Suprapubic skin (tissue), 4 donors: ENCODE measurements at regions not wholly inside any gene's neighbourhood (a gene's known extent, or its start where the extent isn't known, plus 50 kb on each side); places are given as distances from the start of the nearest gene placed in this dataset.

Source experiments
- DNase-seq, 2 donors: peaks; one replicate each; pipeline ENCODE4 v3.0.0-alpha.2; 2019; ENCODE audit warnings: low spot score in 2 of 2
- H3K27ac ChIP-seq: fragments of 200-600 bp; sonication (generic); one replicate; pipeline ENCODE4 v1.5.1; 2019
- H3K27me3 ChIP-seq: fragments of 200-600 bp; sonication (generic); one replicate; pipeline ENCODE4 v1.5.1; 2019
- H3K36me3 ChIP-seq: fragments of 200-600 bp; sonication (generic); one replicate; pipeline ENCODE4 v1.5.1; 2019
- H3K4me1 ChIP-seq: fragments of 200-600 bp; sonication (generic); one replicate; pipeline ENCODE4 v1.5.1; 2019
- H3K4me3 ChIP-seq: fragments of 200-600 bp; sonication (generic); one replicate; pipeline ENCODE4 v1.5.1; 2019; ENCODE audit warnings: mild to moderate bottlenecking
- H3K9me3 ChIP-seq: fragments of 200-600 bp; sonication (generic); one replicate; pipeline ENCODE4 v1.5.1; 2019
- EP300 ChIP-seq: sonication (generic); formaldehyde crosslinking; IDR thresholded peaks from one replicate; pipeline ENCODE4 v1.6.1; 2017; ENCODE audit warnings: antibody characterized with exemption
- POLR2A ChIP-seq, 2 donors: fragments of 450-650 bp; IDR thresholded peaks; one replicate each; pipeline ENCODE4 v1.6.1; 2017; ENCODE audit warnings: antibody characterized with exemption in 2 of 2, mild to moderate bottlenecking in 2 of 2, moderate library complexity in 2 of 2
- POLR2AphosphoS5 ChIP-seq, 3 donors: sonication (generic); formaldehyde crosslinking; IDR thresholded peaks; one replicate each; pipeline ENCODE4 v1.6.1; 2017; ENCODE audit warnings: antibody characterized with exemption in 3 of 3
- WGBS: methylation state at CpG from one replicate; pipeline ENCODE4 v1.1.5; 2018; 5-methylcytosine and 5-hydroxymethylcytosine counted together
- TF ChIP-seq, protein P1 (sequence below), 2 donors: fragments of 200-600 bp in 1 of 2; fragments of 450-650 bp in 1 of 2; sonication (generic) in 1 of 2; IDR thresholded peaks; one replicate each; pipeline ENCODE4 v1.5.1; 2016 to 2019; ENCODE audit warnings: antibody characterized with exemption in 2 of 2, mild to moderate bottlenecking in 1 of 2, moderate library complexity in 1 of 2

DNA sequence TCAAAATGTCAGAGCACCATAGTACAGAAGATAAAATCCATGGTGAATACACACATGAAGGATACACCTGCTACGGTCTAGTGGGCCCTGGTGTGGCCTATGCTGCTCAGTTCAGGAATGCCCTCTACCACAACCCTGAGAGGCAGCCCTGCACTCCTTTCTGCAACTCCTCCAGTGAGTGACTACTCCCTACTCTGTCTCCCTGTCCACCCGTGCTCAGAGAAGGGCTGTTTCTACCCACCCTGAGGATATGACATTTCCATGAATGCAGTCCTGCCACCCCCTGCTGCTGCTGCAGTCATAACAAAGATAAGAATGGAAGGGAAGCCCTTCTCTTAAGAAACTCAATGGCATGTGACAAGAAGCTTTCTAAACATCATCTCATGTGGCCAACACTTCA is 137.0 kb downstream of the EN1 start:
- Histone ChIP-seq H3K36me3 (no peaks in the 10 kb centered on the region), H3K9me3 (no peaks in the 10 kb centered on the region), H3K27me3 (no peaks in the 10 kb centered on the region), H3K27ac (no peak overlapping the region), H3K4me1 (no peaks in the 10 kb centered on the region), H3K4me3 (no peak overlapping the region)
- WGBS = 78% methylated on average over 2 of the region's 2 CpGs
- TF ChIP-seq, protein P1, sequence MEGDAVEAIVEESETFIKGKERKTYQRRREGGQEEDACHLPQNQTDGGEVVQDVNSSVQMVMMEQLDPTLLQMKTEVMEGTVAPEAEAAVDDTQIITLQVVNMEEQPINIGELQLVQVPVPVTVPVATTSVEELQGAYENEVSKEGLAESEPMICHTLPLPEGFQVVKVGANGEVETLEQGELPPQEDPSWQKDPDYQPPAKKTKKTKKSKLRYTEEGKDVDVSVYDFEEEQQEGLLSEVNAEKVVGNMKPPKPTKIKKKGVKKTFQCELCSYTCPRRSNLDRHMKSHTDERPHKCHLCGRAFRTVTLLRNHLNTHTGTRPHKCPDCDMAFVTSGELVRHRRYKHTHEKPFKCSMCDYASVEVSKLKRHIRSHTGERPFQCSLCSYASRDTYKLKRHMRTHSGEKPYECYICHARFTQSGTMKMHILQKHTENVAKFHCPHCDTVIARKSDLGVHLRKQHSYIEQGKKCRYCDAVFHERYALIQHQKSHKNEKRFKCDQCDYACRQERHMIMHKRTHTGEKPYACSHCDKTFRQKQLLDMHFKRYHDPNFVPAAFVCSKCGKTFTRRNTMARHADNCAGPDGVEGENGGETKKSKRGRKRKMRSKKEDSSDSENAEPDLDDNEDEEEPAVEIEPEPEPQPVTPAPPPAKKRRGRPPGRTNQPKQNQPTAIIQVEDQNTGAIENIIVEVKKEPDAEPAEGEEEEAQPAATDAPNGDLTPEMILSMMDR (IDR thresholded peaks at IDR 0.05) = no peak
- no peak for TF ChIP-seq POLR2AphosphoS5 (IDR thresholded peaks at IDR 0.05)
- TF ChIP-seq EP300 = no peak
- no peak for TF ChIP-seq POLR2A (IDR thresholded peaks at IDR 0.05)
- no peak for DNase-seq

DNA sequence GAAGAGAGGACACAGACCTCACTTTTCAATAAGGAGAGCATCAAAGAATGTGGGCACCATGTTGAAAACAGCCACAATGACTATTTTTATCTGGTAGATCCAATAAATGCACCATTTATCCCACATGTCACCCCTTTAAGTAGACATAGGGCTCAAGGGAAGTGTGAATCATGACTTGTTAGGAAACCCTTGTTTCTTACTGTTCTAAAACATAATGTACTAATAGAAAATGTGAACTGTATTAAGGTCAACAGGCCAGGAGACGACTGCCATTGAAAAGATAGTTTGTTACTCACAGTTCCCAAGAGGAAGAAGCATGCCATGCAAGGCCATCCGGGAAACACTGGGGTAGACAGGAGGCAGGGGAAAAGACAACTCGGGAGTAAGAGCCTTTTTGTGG is 137.7 kb downstream of the EN1 start:
- Histone ChIP-seq H3K36me3 (no peaks in the 10 kb centered on the region), H3K27me3 (no peaks in the 10 kb centered on the region), H3K27ac (no peak overlapping the region), H3K4me1 (no peaks in the 10 kb centered on the region), H3K4me3 (no peak overlapping the region), H3K9me3 (no peaks in the 10 kb centered on the region)
- DNase-seq = no peak
- 69% methylated on average over 3 of the region's 3 CpGs for WGBS
- TF ChIP-seq, protein P1 (IDR thresholded peaks at IDR 0.05) = no peak
- TF ChIP-seq EP300 (no peak), POLR2A (IDR thresholded peaks at IDR 0.05) (no peak), POLR2AphosphoS5 (IDR thresholded peaks at IDR 0.05) (no peak)

DNA sequence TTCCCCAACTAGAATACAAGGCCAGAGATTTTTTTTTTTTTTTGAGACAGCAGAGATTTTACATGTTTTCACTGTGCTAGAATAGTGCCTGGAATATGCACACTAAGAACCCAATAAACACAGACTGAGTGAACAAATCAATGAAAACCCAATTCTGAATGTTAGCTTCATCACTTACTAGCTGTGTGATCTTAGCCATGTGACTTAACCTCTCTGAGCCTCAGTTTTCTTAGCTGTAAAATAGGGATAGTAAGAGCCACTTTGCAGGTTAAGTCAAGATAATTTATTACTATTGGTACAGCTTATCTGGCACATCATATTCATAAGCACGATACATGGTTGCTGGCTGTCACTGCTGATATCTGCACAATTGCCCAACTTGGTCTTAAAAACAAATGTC is 140.6 kb downstream of the EN1 start:
- Histone ChIP-seq H3K9me3 (no peaks in the 10 kb centered on the region), H3K27me3 (no peaks in the 10 kb centered on the region), H3K4me3 (no peak overlapping the region), H3K36me3 (no peaks in the 10 kb centered on the region), H3K4me1 (no peaks in the 10 kb centered on the region), H3K27ac (no peak overlapping the region)
- DNase-seq = no peak
- 44% methylated on average over 1 of the region's 1 CpG for WGBS
- no peak for TF ChIP-seq EP300
- TF ChIP-seq POLR2AphosphoS5 (IDR thresholded peaks at IDR 0.05) = no peak
- TF ChIP-seq, protein P1 (IDR thresholded peaks at IDR 0.05) = no peak
- no peak for TF ChIP-seq POLR2A (IDR thresholded peaks at IDR 0.05)

DNA sequence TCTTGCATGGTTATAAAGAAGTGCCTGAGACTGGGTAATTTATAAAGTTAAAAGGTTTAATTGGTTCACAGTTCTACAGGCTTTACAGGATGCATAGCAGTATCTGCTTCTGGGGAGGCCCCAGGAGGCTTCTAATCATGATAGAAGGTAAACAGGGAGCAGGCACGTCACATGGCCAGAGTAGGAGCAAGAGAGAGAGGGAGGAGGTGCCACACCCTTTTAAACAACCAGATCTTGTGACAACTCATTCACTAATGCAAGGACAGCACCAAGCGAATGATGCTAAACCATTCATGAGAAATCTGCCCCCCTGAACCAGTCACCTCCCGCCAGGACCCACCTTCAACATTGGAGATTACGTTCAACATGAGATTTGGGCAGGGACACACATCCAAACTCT is 141.1 kb downstream of the EN1 start:
- no peak for DNase-seq
- TF ChIP-seq, protein P1 (IDR thresholded peaks at IDR 0.05) = no peak
- TF ChIP-seq POLR2AphosphoS5 (IDR thresholded peaks at IDR 0.05) (no peak), POLR2A (IDR thresholded peaks at IDR 0.05) (no peak), EP300 (no peak)
- Histone ChIP-seq H3K27me3 (no peaks in the 10 kb centered on the region), H3K27ac (no peak overlapping the region), H3K4me3 (no peak overlapping the region), H3K4me1 (no peaks in the 10 kb centered on the region), H3K9me3 (no peaks in the 10 kb centered on the region), H3K36me3 (no peaks in the 10 kb centered on the region)
- WGBS = 81% methylated on average over 4 of the region's 4 CpGs

DNA sequence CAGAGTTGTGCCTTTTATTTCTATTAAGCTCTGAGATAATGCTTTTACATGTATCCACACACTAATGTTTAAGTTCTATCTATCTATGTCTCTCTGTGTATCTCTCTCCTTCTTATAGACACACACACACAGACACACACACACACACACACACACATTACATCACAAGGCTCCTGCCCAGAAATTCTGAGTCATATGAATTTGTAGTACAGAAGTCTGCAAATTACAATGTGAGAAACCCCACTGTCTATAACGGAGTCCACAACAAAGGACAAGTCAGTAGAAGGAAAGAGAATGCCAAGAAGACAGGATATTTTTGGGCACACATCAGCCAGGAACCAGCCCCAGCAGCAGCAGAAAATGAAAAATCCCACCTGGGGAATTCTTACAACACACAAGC is 142.4 kb downstream of the EN1 start:
- H3K36me3 ChIP-seq = no peaks in the 10 kb centered on the region
- TF ChIP-seq POLR2A (IDR thresholded peaks at IDR 0.05) = no peak
- TF ChIP-seq POLR2AphosphoS5 (IDR thresholded peaks at IDR 0.05) = no peak
- TF ChIP-seq EP300 = no peak
- TF ChIP-seq, protein P1 (IDR thresholded peaks at IDR 0.05) = no peak
- no peak overlapping the region for H3K27ac ChIP-seq
- 48% methylated on average over 1 of the region's 1 CpG for WGBS
- H3K4me3 ChIP-seq = no peak overlapping the region
- no peak for DNase-seq
- no peaks in the 10 kb centered on the region for H3K27me3 ChIP-seq
- no peaks in the 10 kb centered on the region for H3K4me1 ChIP-seq
- H3K9me3 ChIP-seq = no peaks in the 10 kb centered on the region
